Esophagus squamous epithelium (tissue), 4 donors: ENCODE measurements at regions not wholly inside any gene's neighbourhood (a gene's known extent, or its start where the extent isn't known, plus 50 kb on each side); places are given as distances from the start of the nearest gene placed in this dataset.

ENCODE experiments used
- CTCF ChIP-seq, 6 experiments: fragments of 450-650 bp in 4 of 6; fragments of 200-600 bp in 2 of 6; sonication (generic) in 2 of 6; IDR thresholded peaks; one replicate each; pipeline ENCODE4 v1.5.1; 2016 to 2019; ENCODE audit warnings: antibody characterized with exemption in 6 of 6, mild to moderate bottlenecking in 4 of 6, moderate library complexity in 4 of 6
- POLR2A ChIP-seq, 4 donors: fragments of 450-650 bp; IDR thresholded peaks; one replicate each; pipeline ENCODE4 v1.6.1; 2017; ENCODE audit warnings: antibody characterized with exemption in 4 of 4, mild to moderate bottlenecking in 4 of 4, moderate library complexity in 3 of 4

GRCh38 chr1:191453487-191453886 is 704.8 kb upstream of the RGS18 start:
- TF ChIP-seq POLR2A (IDR thresholded peaks at IDR 0.05) (no peak), CTCF (IDR thresholded peaks at IDR 0.05) (no peak)
